GM04504 (cell line): ENCODE measurements at regions not wholly inside any gene's neighbourhood (a gene's known extent, or its start where the extent isn't known, plus 50 kb on each side); places are given as distances from the start of the nearest gene placed in this dataset.
"Not testable (repeated sequence)": the region's sequence is repeated elsewhere in the genome, so short reads cannot be mapped to it uniquely, and the experiment has no call there.

Experiments
- DNase-seq: peaks from one replicate; pipeline ENCODE4 v3.0.0-alpha.2; 2012; ENCODE audit warnings: low read depth

- DNase-seq, result no peak
These were observed 258.6 kb upstream of the SPTLC3 start for GRCh38 chr20:12750221-12750620.

GRCh38 chr20:12752900-12753693, 255.7 kb upstream of the SPTLC3 start:
- not testable (repeated sequence) for DNase-seq

GRCh38 chr20:12753742-12754141, 255.0 kb upstream of the SPTLC3 start:
- not testable (repeated sequence) for DNase-seq

- DNase-seq, result not testable (repeated sequence)
These were observed 249.3 kb upstream of the SPTLC3 start for GRCh38 chr20:12759493-12759892.

- no peak for DNase-seq
These were observed 246.0 kb upstream of the SPTLC3 start for GRCh38 chr20:12762725-12763124.

GRCh38 chr20:12763406-12763805, 245.4 kb upstream of the SPTLC3 start:
- no peak for DNase-seq

- DNase-seq, result no peak
These were observed 244.7 kb upstream of the SPTLC3 start for GRCh38 chr20:12764053-12764452.

GRCh38 chr20:12764851-12765250, 243.9 kb upstream of the SPTLC3 start:
- no peak for DNase-seq

GRCh38 chr20:12773936-12774335, 234.8 kb upstream of the SPTLC3 start:
- DNase-seq, result no peak

- DNase-seq, result no peak
These were observed 233.7 kb upstream of the SPTLC3 start for GRCh38 chr20:12775041-12775440.

GRCh38 chr20:12777016-12777415, 231.8 kb upstream of the SPTLC3 start:
- DNase-seq, result no peak

GRCh38 chr20:12786276-12786675, 222.5 kb upstream of the SPTLC3 start:
- no peak for DNase-seq

GRCh38 chr20:12788632-12789299, 220.0 kb upstream of the SPTLC3 start:
- no peak for DNase-seq

GRCh38 chr20:12790859-12791258, 217.9 kb upstream of the SPTLC3 start:
- DNase-seq, result no peak

GRCh38 chr20:12798286-12798685, 210.5 kb upstream of the SPTLC3 start:
- DNase-seq, result no peak

- DNase-seq, result no peak
These were observed 200.7 kb upstream of the SPTLC3 start for GRCh38 chr20:12808006-12808567.

GRCh38 chr20:12815231-12815768, 193.5 kb upstream of the SPTLC3 start:
- no peak for DNase-seq

GRCh38 chr20:12815778-12816408, 192.9 kb upstream of the SPTLC3 start:
- DNase-seq, result no peak

GRCh38 chr20:12821249-12821648, 187.5 kb upstream of the SPTLC3 start:
- no peak for DNase-seq

- no peak for DNase-seq
These were observed 185.0 kb upstream of the SPTLC3 start for GRCh38 chr20:12823734-12824133.

GRCh38 chr20:12824328-12825225, 184.2 kb upstream of the SPTLC3 start:
- no peak for DNase-seq
